Endothelial cell of umbilical vein (primary cell): ENCODE measurements at regions not wholly inside any gene's neighbourhood (a gene's known extent, or its start where the extent isn't known, plus 50 kb on each side); places are given as distances from the start of the nearest gene placed in this dataset.

Experiments used
- BruUV-seq: library from RNA; stranded (reverse); fragments of 400-500 nt; replicated peaks from 2 replicates; lab custom pipeline; 2021; lab: Mats Ljungman, UMichigan
- CTCF ChIA-PET: fragments of 300-600, 350-600 bp; sonication (Branson Sonifier 250); formaldehyde crosslinking; loops from one replicate; lab custom pipeline; 2021; ENCODE audit warnings: antibody characterized with exemption, inconsistent platforms; lab: Charles Lee
- POLR2A ChIA-PET: fragments of 300-600, 350-600 bp; sonication (Branson Sonifier 250); formaldehyde crosslinking; loops from one replicate; lab custom pipeline; 2021; ENCODE audit warnings: antibody characterized with exemption, inconsistent platforms; lab: Charles Lee
- DNase-seq: peaks from one replicate; pipeline ENCODE4 v3.0.0-alpha.2; 2011; ENCODE audit warnings: low read depth, low spot score
- FAIRE-seq: peaks from 2 replicates; lab custom pipeline; 2011; peaks lifted over from hg19 to GRCh38; lab: Jason Lieb, UNC
- H2AFZ ChIP-seq: 2 replicates; pipeline ENCODE4 v1.6.0; 2012; ENCODE audit warnings: low read depth, low read length, control low read depth, inconsistent platforms
- H3K27ac ChIP-seq: 2 replicates; pipeline ENCODE4 v1.5.1; 2011; ENCODE audit warnings: low read depth, mild to moderate bottlenecking, control low read depth, low read length, moderate library complexity; ENCODE audit not compliant: insufficient read depth
- H3K27me3 ChIP-seq, 2 experiments: 2 replicates each; pipeline versions ENCODE4 v1.6.0 to v1.6.1; 2011; ENCODE audit warnings: low read length in 2 of 2, mixed read lengths in 1 of 2; ENCODE audit not compliant: control insufficient read depth in 2 of 2, insufficient read depth in 2 of 2
- H3K36me3 ChIP-seq, 2 experiments: 2 replicates in 1 of 2; 3 replicates in 1 of 2; pipeline ENCODE4 v1.5.1; 2011; ENCODE audit warnings: low read length in 2 of 2, mild to moderate bottlenecking in 1 of 2, moderate library complexity in 1 of 2; ENCODE audit not compliant: control insufficient read depth in 2 of 2, insufficient read depth in 2 of 2; ENCODE audit errors: extremely low read depth in 1 of 2
- H3K4me1 ChIP-seq: 3 replicates; pipeline ENCODE4 v1.5.1; 2011; ENCODE audit warnings: mild to moderate bottlenecking, low read length; ENCODE audit not compliant: control insufficient read depth, insufficient read depth; ENCODE audit errors: extremely low read depth
- H3K4me2 ChIP-seq: 2 replicates; pipeline ENCODE4 v1.6.1; 2011; ENCODE audit warnings: low read length, control low read depth, mixed read lengths; ENCODE audit not compliant: insufficient read depth
- H3K4me3 ChIP-seq, 3 experiments: fragments of 200-600 bp in 1 of 3; sonication (generic), shearing (Covaris generic) in 1 of 3; replicated peaks in 1 of 3; 2 replicates each; pipeline ENCODE4 v1.5.1; 2011 to 2016; ENCODE audit warnings: control low read depth in 3 of 3, low read length in 3 of 3, mild to moderate bottlenecking in 2 of 3, inconsistent platforms in 1 of 3, low read depth in 1 of 3, moderate library complexity in 1 of 3; ENCODE audit not compliant: insufficient read depth in 1 of 3
- H3K79me2 ChIP-seq: 2 replicates; pipeline ENCODE4 v1.6.0; 2012; ENCODE audit warnings: low read length, inconsistent platforms; ENCODE audit not compliant: control insufficient read depth, insufficient read depth
- H3K9ac ChIP-seq: replicated peaks from 2 replicates; pipeline ENCODE3; 2011; ENCODE audit warnings: low read length, control low read depth; ENCODE audit not compliant: insufficient read depth; ENCODE audit errors: extremely low read depth
- H3K9me1 ChIP-seq: replicated peaks from 3 replicates; pipeline ENCODE4 v1.6.0; 2011; ENCODE audit warnings: mild to moderate bottlenecking, low read length; ENCODE audit not compliant: control insufficient read depth, insufficient read depth; ENCODE audit errors: extremely low read depth
- H3K9me3 ChIP-seq: replicated peaks from 2 replicates; pipeline ENCODE4 v1.5.1; 2012; ENCODE audit warnings: low read length, inconsistent platforms; ENCODE audit not compliant: control insufficient read depth, insufficient read depth
- H4K20me1 ChIP-seq: replicated peaks from 2 replicates; pipeline ENCODE3; 2011; ENCODE audit warnings: mild to moderate bottlenecking, low read length; ENCODE audit not compliant: control insufficient read depth, insufficient read depth; ENCODE audit errors: extremely low read depth
- CTCF ChIP-seq, 2 donors: IDR thresholded peaks; 1 replicate in 1 of 2; 2 replicates in 1 of 2; pipeline ENCODE4 v1.5.1; 2011; ENCODE audit warnings: low read length in 2 of 2, mild to moderate bottlenecking in 2 of 2, moderate library complexity in 2 of 2, control low read depth in 1 of 2, inconsistent platforms in 1 of 2, low read depth in 1 of 2; ENCODE audit not compliant: insufficient read depth in 1 of 2; ENCODE audit errors: extremely low read depth in 1 of 2
- EZH2 ChIP-seq: IDR thresholded peaks from 2 replicates; pipeline ENCODE4 v1.6.1; 2012; ENCODE audit warnings: borderline replicate concordance, low read depth, mild to moderate bottlenecking, moderate library complexity, low read length, inconsistent platforms; ENCODE audit not compliant: severe bottlenecking
- FOS ChIP-seq: IDR thresholded peaks from 2 replicates; pipeline ENCODE4 v1.6.1; 2011; ENCODE audit warnings: mild to moderate bottlenecking, low read length, moderate library complexity, borderline replicate concordance; ENCODE audit not compliant: insufficient read depth
- GATA2 ChIP-seq: IDR thresholded peaks from 2 replicates; pipeline ENCODE4 v1.7.0; 2011; ENCODE audit warnings: low read depth, mild to moderate bottlenecking, moderate library complexity, mixed read lengths, low read length; ENCODE audit not compliant: insufficient read length, insufficient read depth
- JUN ChIP-seq: IDR thresholded peaks from 2 replicates; pipeline ENCODE4 v1.6.1; 2011; ENCODE audit warnings: borderline replicate concordance, low read depth; ENCODE audit not compliant: insufficient read length, insufficient read depth
- MYC ChIP-seq: IDR thresholded peaks from one replicate; pipeline ENCODE4 v1.6.1; 2011; ENCODE audit warnings: mild to moderate bottlenecking, low read depth, low read length
- POLR2A ChIP-seq: IDR thresholded peaks from 2 replicates; pipeline ENCODE4 v1.6.1; 2012; ENCODE audit warnings: low read depth, mild to moderate bottlenecking, control low read depth, low read length
- POLR2AphosphoS5 ChIP-seq: IDR thresholded peaks from 2 replicates; pipeline ENCODE4 v1.6.1; 2012; ENCODE audit warnings: low read depth, mild to moderate bottlenecking, control low read depth, low read length, moderate library complexity; ENCODE audit not compliant: insufficient read depth
- dilution Hi-C: fragments of 300-500 bp; cut with MboI; formaldehyde crosslinking; loops from one replicate; pipeline ENCODE4 v1.15.0; 2019; ENCODE audit warnings: low sequenced_read_pairs; ENCODE audit not compliant: extremely low pct_ligation_motif_present
- intact Hi-C: fragments of 100-400 bp; cut with micrococcal nuclease; formaldehyde crosslinking; loops from one replicate; pipeline ENCODE4 v1.10.0; 2022
- TF ChIP-seq, protein P1 (sequence below): IDR thresholded peaks from 2 replicates; pipeline ENCODE4 v1.6.1; 2011; ENCODE audit not compliant: insufficient read depth, insufficient read length

GRCh38 chr18:55084550-55084949 lies 125.3 kb upstream of the CCDC68 start:
- Histone ChIP-seq H3K4me1 (no peaks in the 10 kb centered on the region), H3K27me3 (peaks cover 28 to 36% of the 10 kb centered on the region in 2 experiments), H3K27ac (no peak overlapping the region), H3K36me3 (no peaks in the 10 kb centered on the region), H4K20me1 (no peaks in the 10 kb centered on the region), H3K9ac (no peak overlapping the region), H2AFZ (no peak overlapping the region), H3K9me1 (no peaks in the 10 kb centered on the region), H3K9me3 (no peaks in the 10 kb centered on the region), H3K4me2 (no peak overlapping the region), H3K79me2 (no peaks in the 10 kb centered on the region), H3K4me3 (no peak overlapping the region)
- DNase-seq (no peak), FAIRE-seq (no peak)
- no TSS peak for BruUV-seq
- TF ChIP-seq CTCF (IDR thresholded peaks at IDR 0.05; ENCODE audit: extremely low read depth in 1 of 2, insufficient read depth in 1 of 2, low read depth in 1 of 2, low read length in 2 of 2), result no peak
- TF ChIP-seq POLR2AphosphoS5, result no peak
- intact Hi-C loops, result no loop called here
- POLR2A ChIA-PET, result no interaction called here
- CTCF ChIA-PET, result no interaction called here
- dilution Hi-C loops, result no loop called here

GRCh38 chr18:55083461-55083860 lies 124.2 kb upstream of the CCDC68 start:
- Histone ChIP-seq H3K4me3 (no peak overlapping the region), H3K9me1 (no peaks in the 10 kb centered on the region), H3K36me3 (no peaks in the 10 kb centered on the region), H3K9ac (no peak overlapping the region), H3K27me3 (peaks cover 23 to 27% of the 10 kb centered on the region in 2 experiments), H2AFZ (no peak overlapping the region), H3K4me1 (no peaks in the 10 kb centered on the region), H3K27ac (no peak overlapping the region), H4K20me1 (no peaks in the 10 kb centered on the region), H3K9me3 (no peaks in the 10 kb centered on the region), H3K79me2 (no peaks in the 10 kb centered on the region), H3K4me2 (no peak overlapping the region)
- FAIRE-seq, result no peak
- no peak for DNase-seq
- dilution Hi-C loops (no loop called here), intact Hi-C loops (no loop called here)
- CTCF ChIA-PET, result interaction anchor here (1.4 kb wide), 1 partner anchor 404 kb away, joined by 3 read pairs; no protein-coding TSS in a partner anchor
- POLR2A ChIA-PET, result no interaction called here
- BruUV-seq, result no TSS peak
- TF ChIP-seq GATA2, result no peak
- TF ChIP-seq FOS, result no peak
- no peak for TF ChIP-seq JUN
- no peak for TF ChIP-seq POLR2A
- TF ChIP-seq, protein P1, sequence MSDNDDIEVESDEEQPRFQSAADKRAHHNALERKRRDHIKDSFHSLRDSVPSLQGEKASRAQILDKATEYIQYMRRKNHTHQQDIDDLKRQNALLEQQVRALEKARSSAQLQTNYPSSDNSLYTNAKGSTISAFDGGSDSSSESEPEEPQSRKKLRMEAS, result no peak
- TF ChIP-seq MYC, result no peak
- no peak for TF ChIP-seq CTCF (IDR thresholded peaks at IDR 0.05; ENCODE audit: extremely low read depth in 1 of 2, insufficient read depth in 1 of 2, low read depth in 1 of 2, low read length in 2 of 2)
- TF ChIP-seq POLR2AphosphoS5, result no peak
- TF ChIP-seq EZH2, result no peak
